ENCODE measurements at regions not wholly inside any gene's neighbourhood (a gene's known extent, or its start where the extent isn't known, plus 50 kb on each side); places are given as distances from the start of the nearest gene placed in this dataset.

DNA sequence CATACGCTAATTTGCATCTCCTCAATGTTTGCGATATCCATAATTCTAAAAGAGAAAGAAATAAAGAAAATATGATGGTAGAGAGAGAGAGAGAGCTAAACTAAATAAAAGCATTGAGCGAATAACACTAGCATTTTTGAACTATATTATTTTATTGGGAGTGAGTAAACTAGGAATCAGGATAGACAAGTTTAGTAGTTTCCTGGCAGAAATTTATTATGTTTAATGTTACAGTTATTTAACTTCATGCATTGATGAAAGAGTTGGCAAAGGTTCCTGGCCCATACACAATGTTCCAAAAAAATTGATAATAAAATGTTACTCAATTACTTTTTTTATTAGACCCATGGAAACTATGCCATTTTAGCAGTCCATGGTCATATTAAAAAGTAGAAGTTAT is 1708.2 kb upstream of the CDH6 start:
- no peaks in the 10 kb centered on the region for H3K36me3 ChIP-seq (ENCODE audit: control insufficient read depth in 2 of 2, extremely low read depth in 1 of 2, insufficient read depth in 2 of 2, low read length in 2 of 2)
- no peaks in the 10 kb centered on the region for H3K4me1 ChIP-seq (ENCODE audit: control insufficient read depth, extremely low read depth, insufficient read depth, low read length)
- no peak overlapping the region for H3K4me3 ChIP-seq (replicated peaks in 1 of 3; ENCODE audit: insufficient read depth in 1 of 3, low read depth in 1 of 3, low read length in 3 of 3)
- H3K9ac ChIP-seq (replicated peaks; ENCODE audit: extremely low read depth, insufficient read depth, low read length), result no peak overlapping the region
- CTCF ChIA-PET, result no interaction called here
- H4K20me1 ChIP-seq (replicated peaks; ENCODE audit: control insufficient read depth, extremely low read depth, insufficient read depth, low read length), result no peaks in the 10 kb centered on the region
- dilution Hi-C loops (cut with MboI; ENCODE audit: extremely low pct_ligation_motif_present, low sequenced_read_pairs) (no loop called here), intact Hi-C loops (cut with micrococcal nuclease) (no loop called here)
- H3K9me1 ChIP-seq (replicated peaks; ENCODE audit: control insufficient read depth, extremely low read depth, insufficient read depth, low read length), result no peaks in the 10 kb centered on the region
- H3K79me2 ChIP-seq (ENCODE audit: control insufficient read depth, insufficient read depth, low read length), result no peaks in the 10 kb centered on the region
- no peak overlapping the region for H3K4me2 ChIP-seq (ENCODE audit: insufficient read depth, low read length)
- H3K27me3 ChIP-seq (ENCODE audit: control insufficient read depth in 2 of 2, insufficient read depth in 2 of 2, low read length in 2 of 2), result no peaks in the 10 kb centered on the region
- H2AFZ ChIP-seq (ENCODE audit: low read depth, low read length), result no peak overlapping the region
- no peak overlapping the region for H3K27ac ChIP-seq (ENCODE audit: insufficient read depth, low read depth, low read length)
- POLR2A ChIA-PET, result no interaction called here
- FAIRE-seq (no peak), DNase-seq (ENCODE audit: low read depth, low spot score) (no peak)
- BruUV-seq (replicated peaks), result no TSS peak
- no peaks in the 10 kb centered on the region for H3K9me3 ChIP-seq (replicated peaks; ENCODE audit: control insufficient read depth, insufficient read depth, low read length)
- no peak for TF ChIP-seq JUN (IDR thresholded peaks at IDR 0.05; ENCODE audit: borderline replicate concordance, insufficient read depth, insufficient read length, low read depth)
- TF ChIP-seq POLR2AphosphoS5 (IDR thresholded peaks at IDR 0.05; ENCODE audit: insufficient read depth, low read depth, low read length), result no peak
- no peak for TF ChIP-seq EZH2 (IDR thresholded peaks at IDR 0.05; ENCODE audit: borderline replicate concordance, low read depth, low read length, severe bottlenecking)
- TF ChIP-seq, protein P1, sequence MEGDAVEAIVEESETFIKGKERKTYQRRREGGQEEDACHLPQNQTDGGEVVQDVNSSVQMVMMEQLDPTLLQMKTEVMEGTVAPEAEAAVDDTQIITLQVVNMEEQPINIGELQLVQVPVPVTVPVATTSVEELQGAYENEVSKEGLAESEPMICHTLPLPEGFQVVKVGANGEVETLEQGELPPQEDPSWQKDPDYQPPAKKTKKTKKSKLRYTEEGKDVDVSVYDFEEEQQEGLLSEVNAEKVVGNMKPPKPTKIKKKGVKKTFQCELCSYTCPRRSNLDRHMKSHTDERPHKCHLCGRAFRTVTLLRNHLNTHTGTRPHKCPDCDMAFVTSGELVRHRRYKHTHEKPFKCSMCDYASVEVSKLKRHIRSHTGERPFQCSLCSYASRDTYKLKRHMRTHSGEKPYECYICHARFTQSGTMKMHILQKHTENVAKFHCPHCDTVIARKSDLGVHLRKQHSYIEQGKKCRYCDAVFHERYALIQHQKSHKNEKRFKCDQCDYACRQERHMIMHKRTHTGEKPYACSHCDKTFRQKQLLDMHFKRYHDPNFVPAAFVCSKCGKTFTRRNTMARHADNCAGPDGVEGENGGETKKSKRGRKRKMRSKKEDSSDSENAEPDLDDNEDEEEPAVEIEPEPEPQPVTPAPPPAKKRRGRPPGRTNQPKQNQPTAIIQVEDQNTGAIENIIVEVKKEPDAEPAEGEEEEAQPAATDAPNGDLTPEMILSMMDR (IDR thresholded peaks at IDR 0.05; ENCODE audit: extremely low read depth in 1 of 2, insufficient read depth in 1 of 2, low read depth in 1 of 2, low read length in 2 of 2), result no peak
- TF ChIP-seq FOS (IDR thresholded peaks at IDR 0.05; ENCODE audit: borderline replicate concordance, insufficient read depth, low read length), result no peak
- no peak for TF ChIP-seq GATA2 (IDR thresholded peaks at IDR 0.05; ENCODE audit: insufficient read depth, insufficient read length, low read depth, low read length)
- no peak for TF ChIP-seq POLR2A (IDR thresholded peaks at IDR 0.05; ENCODE audit: low read depth, low read length)
- TF ChIP-seq MAX (IDR thresholded peaks at IDR 0.05; ENCODE audit: insufficient read depth, insufficient read length), result no peak
- TF ChIP-seq MYC (IDR thresholded peaks at IDR 0.05; ENCODE audit: low read depth, low read length), result no peak

All from endothelial cell of umbilical vein (primary cell).